Neuronal stem cell (in vitro differentiated cells): ENCODE measurements at regions not wholly inside any gene's neighbourhood (a gene's known extent, or its start where the extent isn't known, plus 50 kb on each side); places are given as distances from the start of the nearest gene placed in this dataset.
"Not testable (repeated sequence)": the region's sequence is repeated elsewhere in the genome, so short reads cannot be mapped to it uniquely, and the experiment has no call there.

Source experiments
- DNase-seq: peaks from one replicate; pipeline ENCODE4 v3.0.0-alpha.2; 2013; ENCODE audit warnings: low spot score
- H2AFZ ChIP-seq: one replicate; pipeline ENCODE4 v1.6.1; 2013; ENCODE audit warnings: mild to moderate bottlenecking, low read length, inconsistent platforms
- H2AK5ac ChIP-seq: 2 replicates; pipeline ENCODE4 v1.6.1; 2013; ENCODE audit warnings: low read depth, mild to moderate bottlenecking, inconsistent platforms, low read length, moderate library complexity, mixed read lengths
- H2BK120ac ChIP-seq: 2 replicates; pipeline ENCODE4 v1.6.1; 2013; ENCODE audit warnings: low read depth, mild to moderate bottlenecking, inconsistent platforms, low read length, moderate library complexity, mixed read lengths
- H2BK12ac ChIP-seq: one replicate; pipeline ENCODE4 v1.6.1; 2013; ENCODE audit warnings: low read length, inconsistent platforms
- H2BK15ac ChIP-seq: 2 replicates; pipeline ENCODE4 v1.6.1; 2013; ENCODE audit warnings: mild to moderate bottlenecking, low read length, inconsistent platforms, mixed read lengths
- H2BK5ac ChIP-seq: one replicate; pipeline ENCODE4 v1.6.1; 2013; ENCODE audit warnings: inconsistent platforms, mild to moderate bottlenecking, low read length, moderate library complexity
- H3K14ac ChIP-seq: one replicate; pipeline ENCODE4 v1.6.1; 2013; ENCODE audit warnings: low read length, inconsistent platforms
- H3K18ac ChIP-seq: 2 replicates; pipeline ENCODE4 v1.6.1; 2013; ENCODE audit warnings: low read length, inconsistent platforms
- H3K23ac ChIP-seq: 2 replicates; pipeline ENCODE4 v1.6.1; 2013; ENCODE audit warnings: low read depth, mild to moderate bottlenecking, mixed read lengths, low read length, inconsistent platforms; ENCODE audit not compliant: poor library complexity
- H3K27ac ChIP-seq: replicated peaks from 3 replicates; pipeline ENCODE4 v1.5.1; 2013; ENCODE audit warnings: low read length, inconsistent platforms
- H3K27me3 ChIP-seq, 3 experiments: 2 replicates each; pipeline ENCODE4 v1.6.1; 2013; ENCODE audit warnings: low read length in 3 of 3, mild to moderate bottlenecking in 2 of 3, inconsistent platforms in 1 of 3, low read depth in 1 of 3, mixed read lengths in 1 of 3, moderate library complexity in 1 of 3; ENCODE audit not compliant: control insufficient read depth in 3 of 3, insufficient read depth in 3 of 3
- H3K36me3 ChIP-seq, 2 donors: replicated peaks in 1 of 2; 2 replicates each; pipeline ENCODE4 v1.6.1; 2013; ENCODE audit warnings: low read length in 2 of 2; ENCODE audit not compliant: control insufficient read depth in 2 of 2, insufficient read depth in 2 of 2
- H3K4ac ChIP-seq: 2 replicates; pipeline ENCODE4 v1.6.1; 2013; ENCODE audit warnings: inconsistent platforms, mild to moderate bottlenecking, low read length, moderate library complexity
- H3K4me1 ChIP-seq, 2 donors: 1 replicate in 1 of 2; 2 replicates in 1 of 2; pipeline ENCODE4 v1.6.1; 2013; ENCODE audit warnings: low read length in 2 of 2, low read depth in 1 of 2; ENCODE audit not compliant: control insufficient read depth in 2 of 2, insufficient read depth in 1 of 2
- H3K4me2 ChIP-seq: one replicate; pipeline ENCODE4 v1.6.1; 2013; ENCODE audit warnings: mild to moderate bottlenecking, low read length, inconsistent platforms; ENCODE audit not compliant: insufficient read depth, poor library complexity, severe bottlenecking
- H3K4me3 ChIP-seq, 2 donors: 2 replicates each; pipeline ENCODE4 v1.5.1; 2013; ENCODE audit warnings: low read length in 2 of 2, mild to moderate bottlenecking in 2 of 2, inconsistent platforms in 1 of 2, moderate library complexity in 1 of 2
- H3K79me1 ChIP-seq: one replicate; pipeline ENCODE4 v1.6.1; 2013; ENCODE audit warnings: low read depth, mild to moderate bottlenecking, inconsistent platforms, low read length, moderate library complexity
- H3K9ac ChIP-seq: one replicate; pipeline ENCODE4 v1.6.1; 2013; ENCODE audit warnings: mild to moderate bottlenecking, low read depth, low read length, inconsistent platforms; ENCODE audit not compliant: poor library complexity
- H3K9me3 ChIP-seq, 2 donors: replicated peaks in 1 of 2; 2 replicates each; pipeline versions ENCODE3 to v1.6.1; 2013; ENCODE audit warnings: low read length in 2 of 2, mild to moderate bottlenecking in 2 of 2, inconsistent platforms in 1 of 2, low read depth in 1 of 2, mixed read lengths in 1 of 2, moderate library complexity in 1 of 2; ENCODE audit not compliant: control insufficient read depth in 2 of 2, insufficient read depth in 1 of 2
- H4K8ac ChIP-seq: one replicate; pipeline ENCODE4 v1.6.1; 2013; ENCODE audit warnings: low read depth, mild to moderate bottlenecking, inconsistent platforms, low read length, moderate library complexity
- H4K91ac ChIP-seq: one replicate; pipeline ENCODE4 v1.6.1; 2013; ENCODE audit warnings: low read length, low read depth, mild to moderate bottlenecking, inconsistent platforms; ENCODE audit not compliant: poor library complexity
- WGBS, 2 donors: extraction: QIAGEN DNeasy Blood & Tissue Kit; methylation state at CpG; one replicate each; pipeline ENCODE4 v1.1.7; 2013; ENCODE audit warnings: missing lambda C conversion rate in 2 of 2, mixed read lengths in 1 of 2; ENCODE audit not compliant: insufficient read length in 2 of 2, insufficient replicate concordance in 1 of 2; ENCODE audit errors: extremely low coverage in 2 of 2; 5-methylcytosine and 5-hydroxymethylcytosine counted together

- no peak overlapping the region for H3K18ac ChIP-seq
- no peak overlapping the region for H3K4me2 ChIP-seq
- H3K4me1 ChIP-seq: peaks cover 0 to 6% of the 10 kb centered on the region in 2 donors
- no peaks in the 10 kb centered on the region for H3K36me3 ChIP-seq
- H3K27ac ChIP-seq: no peak overlapping the region
- H3K9ac ChIP-seq: no peak overlapping the region
- no peak overlapping the region for H3K14ac ChIP-seq
- H2BK120ac ChIP-seq: no peak overlapping the region
- H3K4me3 ChIP-seq: no peak overlapping the region
- peak overlapping the region; percentile 56 for H2AFZ ChIP-seq
- no peak overlapping the region for H2BK5ac ChIP-seq
- no peak overlapping the region for H3K4ac ChIP-seq
- no peaks in the 10 kb centered on the region for H3K27me3 ChIP-seq
- no peak for DNase-seq
- H2BK12ac ChIP-seq: no peak overlapping the region
- no peak overlapping the region for H2BK15ac ChIP-seq
- no peak overlapping the region for H2AK5ac ChIP-seq
- H3K9me3 ChIP-seq: peaks cover 0 to 4% of the 10 kb centered on the region in 2 donors
- H4K8ac ChIP-seq: no peak overlapping the region
- no CpG with 5 or more reads among the region's 4 CpGs for WGBS, 2 donors
- H3K79me1 ChIP-seq: no peaks in the 10 kb centered on the region
- H3K23ac ChIP-seq: no peak overlapping the region
- no peak overlapping the region for H4K91ac ChIP-seq
Measured at GRCh38 chr3:176219970-176220369, 977.3 kb downstream of the TBL1XR1 start.

GRCh38 chr3:176214758-176215157 is 982.5 kb downstream of the TBL1XR1 start:
- H2BK120ac ChIP-seq: no peak overlapping the region
- H3K18ac ChIP-seq: no peak overlapping the region
- no peak overlapping the region for H4K8ac ChIP-seq

GRCh38 chr3:176213314-176213713 is 984.0 kb downstream of the TBL1XR1 start:
- H3K79me1 ChIP-seq, H2BK120ac ChIP-seq, H3K36me3 ChIP-seq, H3K4me1 ChIP-seq, H3K9ac ChIP-seq, H4K91ac ChIP-seq, DNase-seq, H3K18ac ChIP-seq, H3K23ac ChIP-seq, H2BK5ac ChIP-seq, H2BK15ac ChIP-seq, H3K9me3 ChIP-seq, H2BK12ac ChIP-seq, H3K27me3 ChIP-seq, H2AK5ac ChIP-seq, H3K14ac ChIP-seq, H3K27ac ChIP-seq, H2AFZ ChIP-seq, H4K8ac ChIP-seq, H3K4me3 ChIP-seq, H3K4me2 ChIP-seq, H3K4ac ChIP-seq: not testable (repeated sequence)
- no CpG with 5 or more reads among the region's 27 CpGs for WGBS, 2 donors

More at GRCh38 chr3:176214758-176215157, 982.5 kb downstream of the TBL1XR1 start:
- no peak overlapping the region for H4K91ac ChIP-seq
- peaks cover 0 to 2% of the 10 kb centered on the region in 2 donors for H3K4me1 ChIP-seq
- H3K4me3 ChIP-seq: no peak overlapping the region
- H3K4ac ChIP-seq: no peak overlapping the region
- no peak overlapping the region for H3K9ac ChIP-seq
- no peak overlapping the region for H3K23ac ChIP-seq
- no CpG with 5 or more reads among the region's 1 CpG for WGBS, 2 donors
- no peak overlapping the region for H2AFZ ChIP-seq
- H3K79me1 ChIP-seq: no peaks in the 10 kb centered on the region
- no peak overlapping the region for H3K14ac ChIP-seq
- no peak for DNase-seq
- no peak overlapping the region for H2AK5ac ChIP-seq
- H3K4me2 ChIP-seq: no peak overlapping the region
- no peaks in the 10 kb centered on the region for H3K36me3 ChIP-seq
- H2BK12ac ChIP-seq: no peak overlapping the region
- no peak overlapping the region for H2BK15ac ChIP-seq
- H2BK5ac ChIP-seq: no peak overlapping the region
- H3K27me3 ChIP-seq: no peaks in the 10 kb centered on the region
- H3K27ac ChIP-seq: no peak overlapping the region
- no peaks in the 10 kb centered on the region for H3K9me3 ChIP-seq

GRCh38 chr3:176208915-176209314 is 988.4 kb downstream of the TBL1XR1 start:
- Histone ChIP-seq H3K4me2 (no peak overlapping the region), H2BK120ac (no peak overlapping the region), H3K9me3 (no peaks in the 10 kb centered on the region), H2BK15ac (no peak overlapping the region), H3K14ac (no peak overlapping the region), H3K18ac (no peak overlapping the region), H2BK12ac (no peak overlapping the region), H3K27ac (no peak overlapping the region), H4K8ac (no peak overlapping the region), H3K27me3 (no peaks in the 10 kb centered on the region), H3K4me1 (peaks cover 0 to 10% of the 10 kb centered on the region in 2 donors), H3K79me1 (no peaks in the 10 kb centered on the region), H3K23ac (no peak overlapping the region), H4K91ac (no peak overlapping the region), H3K4ac (no peak overlapping the region), H3K36me3 (no peaks in the 10 kb centered on the region), H2AK5ac (no peak overlapping the region), H3K9ac (no peak overlapping the region), H3K4me3 (no peak overlapping the region), H2AFZ (no peak overlapping the region), H2BK5ac (no peak overlapping the region)
- WGBS, 2 donors: no CpG with 5 or more reads among the region's 2 CpGs
- no peak for DNase-seq
